IMR-90 (cell line): ENCODE measurements at regions not wholly inside any gene's neighbourhood (a gene's known extent, or its start where the extent isn't known, plus 50 kb on each side); places are given as distances from the start of the nearest gene placed in this dataset.
A peak's percentile ranks its signal among the peaks of the same experiment; 100 is the strongest.

Experiments
- ATAC-seq: fragments of 200-7000 bp; cut with Tn5 transposase; 2 replicates; pipeline ENCODE4 v1.9.1; 2020; ENCODE audit warnings: low read depth, mild to moderate bottlenecking, moderate library complexity
- BruUV-seq: library from RNA; stranded (reverse); fragments of 400-500 nt; replicated peaks from 2 replicates; lab custom pipeline; 2021; lab: Mats Ljungman, UMichigan
- CTCF ChIA-PET: fragments of 300-600 bp; formaldehyde crosslinking; extraction: SDS; loops from one replicate; lab custom pipeline; 2021; ENCODE audit warnings: antibody characterized with exemption; lab: Yijun Ruan, JAX
- POLR2A ChIA-PET: fragments of 300-600 bp; sonication (Branson Sonifier 250); formaldehyde crosslinking; loops from one replicate; lab custom pipeline; 2022; ENCODE audit warnings: antibody characterized with exemption; ENCODE audit not compliant: unreplicated experiment; lab: Charles Lee
- DNase-seq: peaks from one replicate; pipeline ENCODE4 v3.0.0; 2013
- H2AFZ ChIP-seq: replicated peaks from 2 replicates; pipeline ENCODE3; 2013; ENCODE audit warnings: low read length, mild to moderate bottlenecking; ENCODE audit not compliant: poor library complexity
- H2AK5ac ChIP-seq: 2 replicates; pipeline ENCODE4 v1.6.1; 2013; ENCODE audit warnings: low read depth, low read length, inconsistent platforms
- H2AK9ac ChIP-seq: replicated peaks from 2 replicates; pipeline ENCODE3; 2013; ENCODE audit warnings: mild to moderate bottlenecking, low read depth, low read length, moderate library complexity; ENCODE audit not compliant: poor library complexity
- H2BK120ac ChIP-seq: 2 replicates; pipeline ENCODE4 v1.6.1; 2013; ENCODE audit warnings: low read depth, low read length, inconsistent platforms
- H2BK15ac ChIP-seq: 3 replicates; pipeline ENCODE4 v1.6.1; 2013; ENCODE audit warnings: low read depth, low read length, inconsistent platforms
- H2BK20ac ChIP-seq: 2 replicates; pipeline ENCODE4 v1.6.1; 2013; ENCODE audit warnings: low read depth, mild to moderate bottlenecking, inconsistent platforms, low read length, moderate library complexity
- H2BK5ac ChIP-seq: 2 replicates; pipeline ENCODE4 v1.6.1; 2013; ENCODE audit warnings: mild to moderate bottlenecking, low read depth, low read length, inconsistent platforms; ENCODE audit not compliant: poor library complexity, severe bottlenecking
- H3K14ac ChIP-seq: replicated peaks from 2 replicates; pipeline ENCODE4 v1.6.1; 2013; ENCODE audit warnings: low read depth, low read length, inconsistent platforms
- H3K18ac ChIP-seq: 2 replicates; pipeline ENCODE4 v1.6.1; 2013; ENCODE audit warnings: low read depth, low read length, control low read depth
- H3K23ac ChIP-seq: 2 replicates; pipeline ENCODE4 v1.6.1; 2013; ENCODE audit warnings: low read depth, low read length, inconsistent platforms
- H3K27ac ChIP-seq: 2 replicates; pipeline ENCODE4 v1.5.1; 2013; ENCODE audit warnings: mild to moderate bottlenecking, control low read depth, low read length; ENCODE audit not compliant: insufficient read depth
- H3K27me3 ChIP-seq: 2 replicates; pipeline ENCODE4 v1.6.1; 2013; ENCODE audit warnings: low read length; ENCODE audit not compliant: control insufficient read depth, insufficient read depth
- H3K36me3 ChIP-seq: 2 replicates; pipeline ENCODE4 v1.6.1; 2013; ENCODE audit warnings: low read length, mixed read lengths; ENCODE audit not compliant: control insufficient read depth, insufficient read depth
- H3K4ac ChIP-seq: 2 replicates; pipeline ENCODE4 v1.6.1; 2013; ENCODE audit warnings: low read depth, low read length, inconsistent platforms
- H3K4me1 ChIP-seq: 2 replicates; pipeline ENCODE4 v1.6.1; 2013; ENCODE audit warnings: low read length, mixed read lengths; ENCODE audit not compliant: control insufficient read depth, insufficient read depth
- H3K4me2 ChIP-seq: 2 replicates; pipeline ENCODE4 v1.6.1; 2013; ENCODE audit warnings: low read depth, mild to moderate bottlenecking, control low read depth, low read length, moderate library complexity
- H3K4me3 ChIP-seq: 2 replicates; pipeline ENCODE4 v1.5.1; 2013; ENCODE audit warnings: low read depth, mild to moderate bottlenecking, control low read depth, low read length, moderate library complexity; ENCODE audit not compliant: insufficient read depth
- H3K56ac ChIP-seq: 2 replicates; pipeline ENCODE4 v1.6.1; 2013; ENCODE audit warnings: low read length, inconsistent platforms; ENCODE audit not compliant: insufficient read depth; ENCODE audit errors: extremely low read depth
- H3K79me1 ChIP-seq, 2 experiments: 2 replicates each; pipeline ENCODE4 v1.6.1; 2013; ENCODE audit warnings: low read length in 2 of 2, inconsistent platforms in 1 of 2, low read depth in 1 of 2
- H3K9ac ChIP-seq: 2 replicates; pipeline ENCODE4 v1.6.1; 2013; ENCODE audit warnings: low read depth, low read length, control low read depth
- H3K9me1 ChIP-seq: 2 replicates; pipeline ENCODE4 v1.6.1; 2013; ENCODE audit warnings: low read length, inconsistent platforms; ENCODE audit not compliant: insufficient read depth
- H3K9me3 ChIP-seq: 2 replicates; pipeline ENCODE4 v1.6.1; 2013; ENCODE audit warnings: low read length; ENCODE audit not compliant: control insufficient read depth, insufficient read depth
- H4K20me1 ChIP-seq: 2 replicates; pipeline ENCODE4 v1.6.1; 2013; ENCODE audit warnings: low read length, inconsistent platforms; ENCODE audit not compliant: insufficient read depth
- H4K5ac ChIP-seq: 2 replicates; pipeline ENCODE4 v1.6.1; 2013; ENCODE audit warnings: mild to moderate bottlenecking, low read depth, low read length, control low read depth
- H4K8ac ChIP-seq, 2 experiments: 2 replicates each; pipeline ENCODE4 v1.6.1; 2013; ENCODE audit warnings: low read depth in 2 of 2, low read length in 2 of 2, control low read depth in 1 of 2, inconsistent platforms in 1 of 2
- H4K91ac ChIP-seq: 2 replicates; pipeline ENCODE4 v1.6.1; 2013; ENCODE audit warnings: low read depth, low read length, inconsistent platforms; ENCODE audit not compliant: insufficient read depth
- BHLHE40 ChIP-seq: fragments of 150-350 bp; IDR thresholded peaks from 2 replicates; pipeline ENCODE4 v1.6.1; 2016; ENCODE audit warnings: mild to moderate bottlenecking, low read depth, low read length
- CEBPB ChIP-seq: IDR thresholded peaks from 2 replicates; pipeline ENCODE4 v1.6.1; 2012; ENCODE audit warnings: low read depth, low read length, improper control_type of control experiment
- CHD1 ChIP-seq: IDR thresholded peaks from 2 replicates; pipeline ENCODE4 v1.6.1; 2012; ENCODE audit warnings: low read depth, low read length, improper control_type of control experiment
- CTCF ChIP-seq: conservative IDR thresholded peaks from 2 replicates; pipeline ENCODE4 v1.5.1; 2012; ENCODE audit warnings: mild to moderate bottlenecking, low read depth, low read length, improper control_type of control experiment
- ELK1 ChIP-seq: fragments of 150-350 bp; IDR thresholded peaks from 2 replicates; pipeline ENCODE4 v1.6.1; 2016; ENCODE audit warnings: low read depth, mild to moderate bottlenecking, low read length, moderate library complexity, borderline replicate concordance
- FOS ChIP-seq: fragments of 150-350 bp; IDR thresholded peaks from 2 replicates; pipeline ENCODE4 v1.6.1; 2016; ENCODE audit warnings: low read depth, low read length
- MAFK ChIP-seq: IDR thresholded peaks from 2 replicates; pipeline ENCODE4 v1.6.1; 2012; ENCODE audit warnings: low read depth, low read length, improper control_type of control experiment
- MAZ ChIP-seq: IDR thresholded peaks from 2 replicates; pipeline ENCODE4 v1.6.1; 2012; ENCODE audit warnings: low read depth, mild to moderate bottlenecking, low read length, improper control_type of control experiment, moderate library complexity, borderline replicate concordance
- MXI1 ChIP-seq: IDR thresholded peaks from 2 replicates; pipeline ENCODE4 v1.6.1; 2012; ENCODE audit warnings: low read depth, mild to moderate bottlenecking, low read length, moderate library complexity, borderline replicate concordance
- NFE2L2 ChIP-seq: fragments of 150-350 bp; IDR thresholded peaks from 2 replicates; pipeline ENCODE4 v1.6.1; 2016; ENCODE audit warnings: low read depth, mild to moderate bottlenecking, low read length
- RCOR1 ChIP-seq: IDR thresholded peaks from 2 replicates; pipeline ENCODE4 v1.6.1; 2012; ENCODE audit warnings: mild to moderate bottlenecking, low read length, improper control_type of control experiment; ENCODE audit not compliant: insufficient replicate concordance
- RFX5 ChIP-seq: IDR thresholded peaks from 2 replicates; pipeline ENCODE4 v1.8.0; 2012; ENCODE audit warnings: low read depth, mild to moderate bottlenecking, low read length, moderate library complexity
- SMC3 ChIP-seq: fragments of 150-350 bp; IDR thresholded peaks from 2 replicates; pipeline ENCODE4 v1.6.1; 2016; ENCODE audit warnings: low read depth, mild to moderate bottlenecking, antibody characterized with exemption, low read length, moderate library complexity
- USF2 ChIP-seq: fragments of 150-350 bp; IDR thresholded peaks from 2 replicates; pipeline ENCODE4 v1.6.1; 2017; ENCODE audit warnings: mild to moderate bottlenecking, antibody characterized with exemption, low read length, low read depth
- WGBS, 2 experiments: methylation state at CpG; one replicate each; pipeline versions ENCODE4 v1.1.5 to v1.1.7; 2013; ENCODE audit warnings: missing lambda C conversion rate in 2 of 2; ENCODE audit not compliant: insufficient read length in 1 of 2; ENCODE audit errors: extremely low coverage in 2 of 2; 5-methylcytosine and 5-hydroxymethylcytosine counted together
- dilution Hi-C: fragments of 300-500 bp; cut with HindIII; formaldehyde crosslinking; loops from one replicate; pipeline ENCODE4 v1.14.3; 2018; ENCODE audit warnings: low sequenced_read_pairs; ENCODE audit not compliant: unreplicated experiment
- in situ Hi-C: fragments of 300-500 bp; cut with MboI; formaldehyde crosslinking; loops from 3 replicates; pipeline ENCODE4 v1.14.3; 2019; ENCODE audit warnings: low sequenced_read_pairs, inconsistent platforms, mixed read lengths
- intact Hi-C: fragments of 100-400 bp; cut with micrococcal nuclease; formaldehyde crosslinking; loops from 2 replicates; pipeline ENCODE4 v1.10.0; 2022

- Histone ChIP-seq H3K4ac (peak overlapping the region; percentile 77; the same call in 1 of the 2 replicates), H3K14ac (peak overlapping the region; percentile 85), H3K4me3 (no peak overlapping the region), H3K9me3 (peaks cover 5% of the 10 kb centered on the region; the same call in 1 of the 2 replicates), H3K4me2 (peak overlapping the region; percentile 69), H4K8ac (no peak overlapping the region), H3K27me3 (no peaks in the 10 kb centered on the region), H3K9ac (no peak overlapping the region), H2BK5ac (peak overlapping the region; percentile 53), H3K79me1 (no peaks in the 10 kb centered on the region), H2AK5ac (no peak overlapping the region), H2BK120ac (peak overlapping the region; percentile 93), H3K36me3 (no peaks in the 10 kb centered on the region), H3K4me1 (peaks cover 4% of the 10 kb centered on the region; the same call in 1 of the 2 replicates), H2AK9ac (no peak overlapping the region), H4K5ac (peak overlapping the region; percentile 76), H3K9me1 (peaks cover 6% of the 10 kb centered on the region), H2BK20ac (peak overlapping the region; percentile 97), H4K20me1 (no peaks in the 10 kb centered on the region), H2BK15ac (no peak overlapping the region), H3K23ac (peak overlapping the region; percentile 73; the same call in 1 of the 2 replicates), H4K91ac (0 out of 2 replicates have a peak overlapping the region, but pooled peaks have one; percentile 9), H3K27ac (peak overlapping the region; percentile 76; the same call in 1 of the 2 replicates), H2AFZ (no peak overlapping the region), H3K18ac (peak overlapping the region; percentile 54), H3K56ac (peak overlapping the region; percentile 25; the same call in 1 of the 2 replicates)
- intact Hi-C loops (no loop called here), dilution Hi-C loops (no loop called here), in situ Hi-C loops (no loop called here)
- DNase-seq (peak; percentile 34), ATAC-seq (0 out of 2 replicates have a peak, but pooled peaks have one; percentile 7)
- CTCF ChIA-PET: no interaction called here
- POLR2A ChIA-PET: no interaction called here
- no TSS peak for BruUV-seq
- WGBS, 2 experiments: 6% methylated on average over 3 of the region's 6 CpGs; no CpG with 5 or more reads in 1 of the 2 experiments
- TF ChIP-seq MAFK (no peak), USF2 (no peak), ELK1 (no peak), SMC3 (no peak), NFE2L2 (no peak), FOS (no peak), CTCF (no peak), CEBPB (no peak), MAZ (no peak), MXI1 (no peak), BHLHE40 (no peak), CHD1 (no peak), RFX5 (no peak), RCOR1 (no peak)
These were observed 1695.8 kb upstream of the PIK3C3 start for GRCh38 chr18:40259115-40259835.
